BE2C (cell line): ENCODE measurements at regions not wholly inside any gene's neighbourhood (a gene's known extent, or its start where the extent isn't known, plus 50 kb on each side); places are given as distances from the start of the nearest gene placed in this dataset.

Experiments
- DNase-seq: peaks from one replicate; pipeline ENCODE4 v3.0.0-alpha.2; 2020
- H3K27me3 ChIP-seq: fragments of 250-450 bp; sonication (Bioruptor Pico); 2 replicates; pipeline ENCODE4 v1.5.1; 2020; ENCODE audit warnings: mild to moderate bottlenecking
- H3K36me3 ChIP-seq: fragments of 250-450 bp; sonication (Bioruptor Pico); 2 replicates; pipeline ENCODE4 v1.5.1; 2020; ENCODE audit warnings: mild to moderate bottlenecking
- H3K4me1 ChIP-seq: fragments of 250-450 bp; sonication (Bioruptor Pico); 2 replicates; pipeline ENCODE4 v1.5.1; 2020
- H3K4me3 ChIP-seq: 2 replicates; pipeline ENCODE4 v1.5.1; 2011; ENCODE audit warnings: low read depth, low read length
- H3K9me3 ChIP-seq: fragments of 250-450 bp; sonication (Bioruptor Pico); 2 replicates; pipeline ENCODE4 v1.5.1; 2020
- CTCF ChIP-seq: IDR thresholded peaks from 2 replicates; pipeline ENCODE4 v1.5.1; 2012; ENCODE audit warnings: mild to moderate bottlenecking, low read depth, low read length

GRCh38 chr2:48190230-48190629 is 124.3 kb upstream of the FOXN2 start:
- no peaks in the 10 kb centered on the region for H3K36me3 ChIP-seq
- no peak for TF ChIP-seq CTCF
- H3K9me3 ChIP-seq = no peaks in the 10 kb centered on the region
- no peaks in the 10 kb centered on the region for H3K4me1 ChIP-seq
- DNase-seq = no peak
- H3K4me3 ChIP-seq = no peak overlapping the region
- H3K27me3 ChIP-seq = no peaks in the 10 kb centered on the region

GRCh38 chr2:48194641-48195040 is 119.8 kb upstream of the FOXN2 start:
- DNase-seq = no peak
- H3K9me3 ChIP-seq = no peaks in the 10 kb centered on the region
- no peak for TF ChIP-seq CTCF
- H3K4me1 ChIP-seq = no peaks in the 10 kb centered on the region
- H3K36me3 ChIP-seq = no peaks in the 10 kb centered on the region
- H3K4me3 ChIP-seq = no peak overlapping the region
- H3K27me3 ChIP-seq = no peaks in the 10 kb centered on the region

DNA sequence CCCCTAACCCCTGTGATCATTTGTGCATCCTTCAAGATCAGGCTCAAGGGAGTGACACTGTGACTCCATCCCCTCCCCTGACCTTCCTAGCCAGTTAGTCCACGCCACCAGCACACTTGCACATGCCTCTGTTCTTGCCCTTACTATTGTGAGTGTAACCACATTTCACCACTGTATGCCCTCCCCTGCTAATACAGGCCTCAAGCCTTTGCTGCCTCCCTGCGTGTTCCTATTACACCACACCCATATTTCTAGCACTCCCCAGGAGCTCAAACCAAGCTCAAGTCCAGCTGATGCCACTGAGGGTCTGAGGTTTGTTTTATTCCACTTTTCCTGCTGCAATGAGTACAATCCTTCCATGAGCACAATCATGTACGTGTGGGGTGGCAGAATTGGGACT is 119.3 kb upstream of the FOXN2 start:
- no peak for TF ChIP-seq CTCF
- no peak overlapping the region for H3K4me3 ChIP-seq
- H3K27me3 ChIP-seq = no peaks in the 10 kb centered on the region
- DNase-seq = no peak
- H3K4me1 ChIP-seq = no peaks in the 10 kb centered on the region
- H3K36me3 ChIP-seq = no peaks in the 10 kb centered on the region
- H3K9me3 ChIP-seq = no peaks in the 10 kb centered on the region

DNA sequence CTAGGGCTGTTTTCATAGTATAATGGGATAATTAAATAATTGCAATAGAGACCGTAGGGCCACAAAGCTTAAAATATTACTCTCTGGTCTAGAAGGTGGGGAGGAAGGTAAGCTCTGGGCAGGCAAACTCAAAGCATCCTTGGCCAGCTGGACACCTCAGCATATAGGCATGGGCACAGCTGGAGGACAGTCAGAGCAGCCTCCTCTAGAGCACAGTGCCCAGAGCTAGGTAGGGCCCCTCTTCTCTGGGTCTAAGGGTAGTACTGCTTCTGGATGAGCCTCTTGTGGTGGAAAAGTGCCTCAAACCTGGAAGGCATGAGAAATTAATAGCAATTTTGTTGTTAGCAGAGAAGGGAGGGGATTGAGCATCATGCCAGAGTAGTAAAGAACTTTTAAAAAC is 116.9 kb upstream of the FOXN2 start:
- Histone ChIP-seq H3K9me3 (no peaks in the 10 kb centered on the region), H3K4me3 (no peak overlapping the region), H3K27me3 (no peaks in the 10 kb centered on the region), H3K36me3 (no peaks in the 10 kb centered on the region), H3K4me1 (no peaks in the 10 kb centered on the region)
- no peak for DNase-seq
- no peak for TF ChIP-seq CTCF

DNA sequence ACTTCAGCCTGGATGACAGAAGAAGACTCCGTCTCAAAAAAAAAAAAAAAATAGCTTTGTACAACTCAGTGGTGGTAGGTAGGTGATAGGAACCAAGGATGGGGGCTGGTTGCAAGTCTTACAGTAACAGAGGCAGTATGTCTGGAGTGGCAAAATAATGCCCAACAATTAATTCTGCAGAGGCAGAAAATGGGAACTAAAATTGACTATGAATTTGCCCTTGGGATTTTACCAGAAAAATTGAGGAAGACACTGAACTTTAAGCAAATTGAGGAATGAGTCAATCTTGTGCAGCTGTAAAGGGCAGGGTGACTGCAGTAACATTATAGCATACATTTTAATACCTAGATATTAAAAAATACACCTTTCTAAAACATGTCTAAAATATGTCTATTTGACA is 116.1 kb upstream of the FOXN2 start:
- Histone ChIP-seq H3K27me3 (no peaks in the 10 kb centered on the region), H3K4me1 (no peaks in the 10 kb centered on the region), H3K4me3 (no peak overlapping the region), H3K36me3 (no peaks in the 10 kb centered on the region), H3K9me3 (no peaks in the 10 kb centered on the region)
- no peak for DNase-seq
- no peak for TF ChIP-seq CTCF

- DNase-seq = no peak
- Histone ChIP-seq H3K4me3 (no peak overlapping the region), H3K9me3 (no peaks in the 10 kb centered on the region), H3K36me3 (no peaks in the 10 kb centered on the region), H3K4me1 (no peaks in the 10 kb centered on the region), H3K27me3 (no peaks in the 10 kb centered on the region)
- TF ChIP-seq CTCF = no peak
Measured at GRCh38 chr2:48199070-48199469, 115.4 kb upstream of the FOXN2 start.
